GM19372 (cell line): ENCODE measurements at regions not wholly inside any gene's neighbourhood (a gene's known extent, or its start where the extent isn't known, plus 50 kb on each side); places are given as distances from the start of the nearest gene placed in this dataset.
"Not testable (repeated sequence)": the region's sequence is repeated elsewhere in the genome, so short reads cannot be mapped to it uniquely, and the experiment has no call there.

ENCODE experiments used
- ATAC-seq: cut with Tn5 transposase; IDR thresholded peaks from one replicate; pipeline ENCODE4 v1.9.1; 2021; ENCODE audit warnings: mild to moderate bottlenecking, low read depth, moderate library complexity; ENCODE audit not compliant: unreplicated experiment

- no peak for ATAC-seq
Measured at GRCh38 chrY:7888506-7888905, 977.0 kb upstream of the AMELY start.

GRCh38 chrY:7881696-7882095, 970.1 kb upstream of the AMELY start:
- no peak for ATAC-seq

- no peak for ATAC-seq
Measured at GRCh38 chrY:7879245-7879644, 967.7 kb upstream of the AMELY start.

- ATAC-seq: no peak
Measured at GRCh38 chrY:7878719-7879118, 967.2 kb upstream of the AMELY start.

- no peak for ATAC-seq
Measured at GRCh38 chrY:7877458-7877857, 965.9 kb upstream of the AMELY start.

GRCh38 chrY:7874080-7874479, 962.5 kb upstream of the AMELY start:
- no peak for ATAC-seq

GRCh38 chrY:7871304-7871932, 959.9 kb upstream of the AMELY start:
- no peak for ATAC-seq

GRCh38 chrY:7866976-7867375, 955.4 kb upstream of the AMELY start:
- ATAC-seq: no peak

- no peak for ATAC-seq
Measured at GRCh38 chrY:7860781-7861614, 949.4 kb upstream of the AMELY start.

- ATAC-seq: no peak
Measured at GRCh38 chrY:7850191-7850590, 938.6 kb upstream of the AMELY start.

- ATAC-seq: no peak
Measured at GRCh38 chrY:7845776-7846175, 934.2 kb upstream of the AMELY start.

GRCh38 chrY:7837046-7837445, 925.5 kb upstream of the AMELY start:
- no peak for ATAC-seq

GRCh38 chrY:7836366-7836765, 924.8 kb upstream of the AMELY start:
- no peak for ATAC-seq

GRCh38 chrY:7835416-7835815, 923.9 kb upstream of the AMELY start:
- no peak for ATAC-seq

GRCh38 chrY:7834284-7834683, 922.7 kb upstream of the AMELY start:
- ATAC-seq: no peak

GRCh38 chrY:7830881-7831280, 919.3 kb upstream of the AMELY start:
- ATAC-seq: not testable (repeated sequence)

GRCh38 chrY:7826533-7826932, 915.0 kb upstream of the AMELY start:
- ATAC-seq: no peak

GRCh38 chrY:7825874-7826273, 914.3 kb upstream of the AMELY start:
- ATAC-seq: no peak

GRCh38 chrY:7821295-7822035, 909.9 kb upstream of the AMELY start:
- no peak for ATAC-seq

- ATAC-seq: no peak
Measured at GRCh38 chrY:7818924-7819323, 907.4 kb upstream of the AMELY start.

GRCh38 chrY:7816567-7816966, 905.0 kb upstream of the AMELY start:
- no peak for ATAC-seq
